HepG2 (cell line): ENCODE measurements at regions not wholly inside any gene's neighbourhood (a gene's known extent, or its start where the extent isn't known, plus 50 kb on each side); places are given as distances from the start of the nearest gene placed in this dataset.

Source experiments
- NFIC ChIP-seq: IDR thresholded peaks from 2 replicates; pipeline ENCODE4 v1.6.1; 2012; ENCODE audit warnings: mild to moderate bottlenecking, low read length, inconsistent platforms
- POLR2A ChIP-seq, 2 experiments: IDR thresholded peaks; 2 replicates each; pipeline ENCODE4 v1.6.1; 2011; ENCODE audit warnings: low read depth in 2 of 2, low read length in 2 of 2, mild to moderate bottlenecking in 1 of 2, moderate library complexity in 1 of 2; ENCODE audit not compliant: insufficient read depth in 1 of 2
- RFX5 ChIP-seq: IDR thresholded peaks from 2 replicates; pipeline ENCODE4 v1.6.1; 2011; ENCODE audit warnings: low read depth, low read length, improper control_type of control experiment
- TCF7L2 ChIP-seq: IDR thresholded peaks from 2 replicates; pipeline ENCODE4 v1.6.1; 2011; ENCODE audit warnings: mild to moderate bottlenecking, low read depth, low read length, moderate library complexity
- TF ChIP-seq, protein P1 (sequence below): sonication (generic); formaldehyde crosslinking; conservative IDR thresholded peaks from 2 replicates; pipeline ENCODE4 v1.5.0; 2020; ENCODE audit warnings: missing genetic modification reagents
- TF ChIP-seq, protein P2 (sequence below): sonication (generic); formaldehyde crosslinking; IDR thresholded peaks from 2 replicates; pipeline ENCODE4 v1.5.0; 2020; ENCODE audit warnings: mild to moderate bottlenecking, missing genetic modification reagents, moderate library complexity

DNA sequence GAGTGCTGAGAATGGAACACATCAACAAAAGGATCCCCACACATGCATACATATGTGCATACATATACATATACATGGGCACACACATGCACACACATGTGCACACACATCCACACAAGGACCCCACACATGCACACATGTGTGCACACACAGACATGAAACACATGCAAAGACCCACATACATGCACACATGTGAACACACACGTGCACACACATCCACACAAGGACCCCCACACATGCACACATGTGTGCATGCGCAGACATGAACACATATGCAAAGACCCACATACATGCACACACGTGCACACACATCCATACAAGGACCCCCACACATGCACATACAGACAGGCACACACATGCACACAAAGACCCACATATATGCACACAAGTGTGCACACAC, 104.4 kb upstream of the ADARB2 start:
- TF ChIP-seq, protein P1, sequence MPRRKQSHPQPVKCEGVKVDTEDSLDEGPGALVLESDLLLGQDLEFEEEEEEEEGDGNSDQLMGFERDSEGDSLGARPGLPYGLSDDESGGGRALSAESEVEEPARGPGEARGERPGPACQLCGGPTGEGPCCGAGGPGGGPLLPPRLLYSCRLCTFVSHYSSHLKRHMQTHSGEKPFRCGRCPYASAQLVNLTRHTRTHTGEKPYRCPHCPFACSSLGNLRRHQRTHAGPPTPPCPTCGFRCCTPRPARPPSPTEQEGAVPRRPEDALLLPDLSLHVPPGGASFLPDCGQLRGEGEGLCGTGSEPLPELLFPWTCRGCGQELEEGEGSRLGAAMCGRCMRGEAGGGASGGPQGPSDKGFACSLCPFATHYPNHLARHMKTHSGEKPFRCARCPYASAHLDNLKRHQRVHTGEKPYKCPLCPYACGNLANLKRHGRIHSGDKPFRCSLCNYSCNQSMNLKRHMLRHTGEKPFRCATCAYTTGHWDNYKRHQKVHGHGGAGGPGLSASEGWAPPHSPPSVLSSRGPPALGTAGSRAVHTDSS (CRISPR knock-in tag): no peak
- TF ChIP-seq POLR2A (IDR thresholded peaks at IDR 0.05; ENCODE audit: insufficient read depth in 1 of 2, low read depth in 2 of 2, low read length in 2 of 2) (no peak), RFX5 (no peak), TCF7L2 (no peak), NFIC (no peak)
- TF ChIP-seq, protein P2, sequence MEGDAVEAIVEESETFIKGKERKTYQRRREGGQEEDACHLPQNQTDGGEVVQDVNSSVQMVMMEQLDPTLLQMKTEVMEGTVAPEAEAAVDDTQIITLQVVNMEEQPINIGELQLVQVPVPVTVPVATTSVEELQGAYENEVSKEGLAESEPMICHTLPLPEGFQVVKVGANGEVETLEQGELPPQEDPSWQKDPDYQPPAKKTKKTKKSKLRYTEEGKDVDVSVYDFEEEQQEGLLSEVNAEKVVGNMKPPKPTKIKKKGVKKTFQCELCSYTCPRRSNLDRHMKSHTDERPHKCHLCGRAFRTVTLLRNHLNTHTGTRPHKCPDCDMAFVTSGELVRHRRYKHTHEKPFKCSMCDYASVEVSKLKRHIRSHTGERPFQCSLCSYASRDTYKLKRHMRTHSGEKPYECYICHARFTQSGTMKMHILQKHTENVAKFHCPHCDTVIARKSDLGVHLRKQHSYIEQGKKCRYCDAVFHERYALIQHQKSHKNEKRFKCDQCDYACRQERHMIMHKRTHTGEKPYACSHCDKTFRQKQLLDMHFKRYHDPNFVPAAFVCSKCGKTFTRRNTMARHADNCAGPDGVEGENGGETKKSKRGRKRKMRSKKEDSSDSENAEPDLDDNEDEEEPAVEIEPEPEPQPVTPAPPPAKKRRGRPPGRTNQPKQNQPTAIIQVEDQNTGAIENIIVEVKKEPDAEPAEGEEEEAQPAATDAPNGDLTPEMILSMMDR: no peak
